ENCODE measurements at regions not wholly inside any gene's neighbourhood (a gene's known extent, or its start where the extent isn't known, plus 50 kb on each side); places are given as distances from the start of the nearest gene placed in this dataset.

- TF ChIP-seq CTCF (IDR thresholded peaks at IDR 0.05; ENCODE audit: low read depth, low read length, missing control alignments) = no peak
- H3K4me3 ChIP-seq (ENCODE audit: low read depth, low read length) = no peak overlapping the region
- DNase-seq (ENCODE audit: low read depth) = no peak
Observed at GRCh38 chr5:18105449-18105848, 471.2 kb downstream of the TAF11L14 start.

GRCh38 chr5:18111906-18112465, 477.7 kb downstream of the TAF11L14 start:
- H3K4me3 ChIP-seq (ENCODE audit: low read depth, low read length) = no peak overlapping the region
- no peak for DNase-seq (ENCODE audit: low read depth)
- TF ChIP-seq CTCF (IDR thresholded peaks at IDR 0.05; ENCODE audit: low read depth, low read length, missing control alignments) = no peak

GRCh38 chr5:18113721-18114120, 479.5 kb downstream of the TAF11L14 start:
- H3K4me3 ChIP-seq (ENCODE audit: low read depth, low read length) = no peak overlapping the region
- no peak for TF ChIP-seq CTCF (IDR thresholded peaks at IDR 0.05; ENCODE audit: low read depth, low read length, missing control alignments)
- DNase-seq (ENCODE audit: low read depth) = no peak

GRCh38 chr5:18114151-18114757, 480.0 kb downstream of the TAF11L14 start:
- no peak for DNase-seq (ENCODE audit: low read depth)
- no peak overlapping the region for H3K4me3 ChIP-seq (ENCODE audit: low read depth, low read length)
- no peak for TF ChIP-seq CTCF (IDR thresholded peaks at IDR 0.05; ENCODE audit: low read depth, low read length, missing control alignments)

- no peak for TF ChIP-seq CTCF (IDR thresholded peaks at IDR 0.05; ENCODE audit: low read depth, low read length, missing control alignments)
- no peak overlapping the region for H3K4me3 ChIP-seq (ENCODE audit: low read depth, low read length)
- no peak for DNase-seq (ENCODE audit: low read depth)
Observed at GRCh38 chr5:18117968-18118367, 483.7 kb downstream of the TAF11L14 start.

GRCh38 chr5:18119156-18119785, 485.0 kb downstream of the TAF11L14 start:
- DNase-seq (ENCODE audit: low read depth) = no peak
- TF ChIP-seq CTCF (IDR thresholded peaks at IDR 0.05; ENCODE audit: low read depth, low read length, missing control alignments) = no peak
- H3K4me3 ChIP-seq (ENCODE audit: low read depth, low read length) = no peak overlapping the region

GRCh38 chr5:18141222-18141621, 507.0 kb downstream of the TAF11L14 start:
- H3K4me3 ChIP-seq (ENCODE audit: low read depth, low read length) = no peak overlapping the region
- no peak for TF ChIP-seq CTCF (IDR thresholded peaks at IDR 0.05; ENCODE audit: low read depth, low read length, missing control alignments)
- DNase-seq (ENCODE audit: low read depth) = no peak

Measured in GM12864 (cell line).